Stimulated activated CD4-positive, alpha-beta T cell treated with anti-CD3 and anti-CD28 coated beads, Interleukin-15, amount 100 ng/mL, for 48 hours (primary cell): ENCODE measurements at regions not wholly inside any gene's neighbourhood (a gene's known extent, or its start where the extent isn't known, plus 50 kb on each side); places are given as distances from the start of the nearest gene placed in this dataset.

Experiments used
- DNase-seq, 2 donors: peaks; one replicate each; pipeline ENCODE4 v3.0.0-alpha.2; 2020; ENCODE audit warnings: low read depth in 2 of 2

- no peak for DNase-seq
Measured at GRCh38 chr2:7999683-8000476, 682.0 kb upstream of the ID2 start.

DNA sequence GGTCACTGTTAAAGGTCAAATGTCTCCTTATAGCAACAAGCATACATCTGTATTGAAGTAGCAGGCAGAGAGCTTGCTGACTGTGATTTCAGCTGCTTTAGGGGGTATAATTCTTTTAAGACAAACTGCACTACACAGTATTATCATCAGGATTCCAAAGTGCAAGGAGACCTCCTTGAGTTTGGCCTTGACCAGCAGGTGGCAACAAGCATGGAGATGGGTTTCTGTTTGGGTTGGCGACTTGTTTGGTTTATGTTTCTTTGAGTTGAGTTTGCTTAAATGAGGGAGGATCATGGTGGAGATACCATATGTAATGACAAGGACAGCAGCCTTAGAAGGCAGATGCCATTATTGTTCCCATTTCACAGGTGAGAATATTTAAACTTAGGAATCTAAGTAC, 681.0 kb upstream of the ID2 start:
- DNase-seq: no peak

- no peak for DNase-seq
Measured at GRCh38 chr2:8002765-8003393, 679.0 kb upstream of the ID2 start.

- DNase-seq: no peak
Measured at GRCh38 chr2:8003462-8004075, 678.3 kb upstream of the ID2 start.

DNA sequence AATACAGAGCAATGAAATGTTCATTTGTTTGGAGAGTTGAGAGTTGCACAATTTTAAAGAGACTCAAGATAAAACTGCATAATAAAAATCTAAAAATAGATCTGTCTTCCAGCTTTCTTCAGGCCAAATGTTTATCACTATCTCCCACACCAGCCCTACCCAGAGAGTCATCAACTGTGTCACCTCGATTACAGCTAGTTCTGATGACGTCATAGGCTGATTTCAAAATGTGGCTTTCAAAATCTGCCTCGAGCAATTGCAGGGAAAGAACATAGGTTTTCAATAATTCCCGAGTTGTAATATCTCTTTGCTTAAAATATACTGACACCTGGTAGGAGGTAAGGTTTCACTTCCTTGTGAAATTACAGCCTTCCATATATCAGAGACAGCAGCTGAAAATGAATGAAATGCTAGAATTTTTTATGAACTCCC, 677.6 kb upstream of the ID2 start:
- no peak for DNase-seq

DNA sequence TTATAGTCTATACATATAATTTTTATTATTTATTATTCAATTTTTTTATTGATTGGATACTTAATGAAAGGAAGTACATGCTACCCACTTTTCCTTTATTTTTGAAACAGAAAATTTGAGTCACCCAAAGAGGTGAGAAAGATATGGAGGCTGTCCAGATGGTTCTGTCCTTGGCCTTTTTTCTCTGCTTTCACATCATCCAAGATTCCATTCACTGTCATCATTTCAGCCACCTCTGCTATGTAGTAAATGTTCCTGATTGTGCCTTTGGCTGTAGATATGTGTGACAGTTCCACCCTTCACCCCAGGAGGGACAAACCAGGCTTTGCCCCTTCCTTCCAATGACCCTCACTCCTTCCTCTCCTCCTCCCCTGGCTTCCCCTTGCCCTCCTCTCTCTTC, 675.7 kb upstream of the ID2 start:
- DNase-seq: no peak

GRCh38 chr2:8006626-8007025, 675.2 kb upstream of the ID2 start:
- DNase-seq: no peak

GRCh38 chr2:8009010-8009597, 672.8 kb upstream of the ID2 start:
- no peak for DNase-seq

- no peak for DNase-seq
Measured at GRCh38 chr2:8015848-8016600, 665.8 kb upstream of the ID2 start.

DNA sequence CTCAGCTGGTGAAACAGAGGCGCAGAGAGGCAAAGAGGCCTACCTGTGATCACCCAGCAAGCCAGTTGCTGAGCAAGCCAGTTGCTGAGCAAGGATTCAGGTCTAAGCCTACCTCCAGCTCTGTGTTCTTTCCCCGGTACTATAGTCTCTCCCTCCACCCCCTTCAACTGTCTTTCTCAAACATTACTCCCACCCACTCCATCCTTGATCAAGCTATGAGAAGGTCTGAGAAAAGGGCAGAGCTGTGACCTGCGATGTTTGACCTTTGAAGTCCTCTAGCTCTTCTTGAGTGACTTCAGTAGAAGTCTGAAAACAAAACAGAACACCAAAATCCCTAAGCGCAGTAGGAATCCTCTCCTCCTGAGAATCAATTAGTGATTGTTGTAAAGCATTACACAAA, 665.2 kb upstream of the ID2 start:
- DNase-seq: no peak

GRCh38 chr2:8018956-8019355, 662.9 kb upstream of the ID2 start:
- DNase-seq: no peak

- DNase-seq: no peak
Measured at GRCh38 chr2:8019934-8020333, 661.9 kb upstream of the ID2 start.

DNA sequence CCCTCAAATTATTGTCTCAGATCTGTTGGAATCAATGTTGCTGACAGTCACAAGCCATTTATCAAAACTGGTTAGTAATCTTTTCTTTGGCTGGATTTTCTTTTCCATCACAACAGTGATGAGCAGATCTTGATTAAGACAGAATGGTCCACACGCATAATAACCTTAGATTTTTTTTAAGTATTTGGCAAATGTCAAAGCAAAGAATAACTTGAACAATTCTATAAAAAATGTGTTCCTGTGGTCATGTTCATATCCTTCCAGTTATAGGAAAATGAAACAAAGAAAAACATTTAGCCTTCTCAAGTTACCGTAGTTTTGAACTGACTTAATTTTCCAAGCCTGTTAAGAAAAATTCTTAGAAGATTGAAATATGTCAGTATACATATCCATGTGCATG, 659.9 kb upstream of the ID2 start:
- no peak for DNase-seq

GRCh38 chr2:8022908-8023640, 658.8 kb upstream of the ID2 start:
- no peak for DNase-seq

GRCh38 chr2:8024506-8024905, 657.4 kb upstream of the ID2 start:
- DNase-seq: no peak

DNA sequence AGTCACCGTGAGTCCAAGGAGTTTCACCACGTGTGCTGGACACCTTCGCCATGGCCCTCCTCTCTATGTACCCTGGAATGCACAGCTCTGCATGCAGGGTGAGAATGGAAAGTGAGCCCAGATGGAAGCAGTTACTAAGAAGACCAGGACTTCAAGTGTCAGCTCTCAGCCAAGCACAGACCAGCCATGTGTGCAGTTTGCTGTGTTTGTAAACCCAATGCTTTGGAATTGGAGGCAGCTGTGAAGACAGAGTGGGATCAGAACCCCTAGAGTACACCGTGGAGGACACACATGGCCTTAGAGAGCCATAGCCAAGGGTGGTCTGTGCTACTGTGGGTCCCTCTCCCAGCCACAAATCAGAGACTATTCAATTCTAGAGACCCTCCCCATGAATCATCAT, 655.5 kb upstream of the ID2 start:
- DNase-seq: no peak

- DNase-seq: no peak
Measured at GRCh38 chr2:8027387-8027786, 654.5 kb upstream of the ID2 start.

DNA sequence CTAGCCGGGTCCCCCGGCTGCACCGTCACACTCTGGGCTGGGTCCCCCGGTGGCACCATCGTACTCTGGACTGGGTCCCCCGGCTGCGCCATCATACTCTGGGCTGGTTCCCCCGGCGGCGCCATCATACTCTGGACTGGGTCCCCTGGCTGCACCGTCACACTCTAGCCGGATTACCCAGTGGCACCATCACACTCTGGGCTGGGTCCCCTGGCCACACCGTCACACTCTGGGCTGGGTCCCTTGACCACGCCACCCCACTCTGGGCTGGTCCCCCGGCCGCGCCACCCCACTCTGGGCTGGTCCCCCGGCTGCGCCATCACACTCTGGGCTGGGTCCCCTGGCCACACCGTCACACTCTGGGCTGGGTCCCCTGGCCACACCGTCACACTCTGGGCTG, 653.8 kb upstream of the ID2 start:
- no peak for DNase-seq

DNA sequence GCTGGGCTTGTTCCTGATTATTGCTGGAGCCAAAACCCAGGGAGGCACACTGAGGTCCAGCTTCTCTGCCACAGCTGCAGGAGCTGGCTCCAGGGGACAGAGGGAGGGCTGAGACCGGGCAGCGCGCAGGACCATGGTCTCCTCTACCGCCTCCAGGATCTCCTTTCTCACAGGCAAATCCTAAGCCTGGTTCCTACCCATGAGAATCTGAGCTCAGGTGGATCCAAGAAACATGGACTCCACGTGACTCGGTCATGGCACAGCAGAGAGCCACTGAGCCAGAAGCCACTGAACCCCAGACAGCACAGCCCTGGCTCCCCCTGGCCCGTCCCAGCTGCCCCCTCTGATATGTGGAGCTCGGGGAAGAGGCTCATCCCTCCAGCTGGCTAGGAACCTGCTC, 653.4 kb upstream of the ID2 start:
- DNase-seq: no peak

- DNase-seq: no peak
Measured at GRCh38 chr2:8028981-8029380, 652.9 kb upstream of the ID2 start.

- no peak for DNase-seq
Measured at GRCh38 chr2:8030573-8031303, 651.1 kb upstream of the ID2 start.
